Urinary bladder (tissue), 3 donors: ENCODE measurements at regions not wholly inside any gene's neighbourhood (a gene's known extent, or its start where the extent isn't known, plus 50 kb on each side); places are given as distances from the start of the nearest gene placed in this dataset.
"Not testable (repeated sequence)": the region's sequence is repeated elsewhere in the genome, so short reads cannot be mapped to it uniquely, and the experiment has no call there.

Source experiments
- DNase-seq: peaks from one replicate; pipeline ENCODE4 v3.0.0-alpha.2; 2015; ENCODE audit errors: extremely low spot score
- H3K27ac ChIP-seq: one replicate; pipeline ENCODE4 v1.5.1; 2013; ENCODE audit warnings: low read depth, mild to moderate bottlenecking, moderate library complexity
- H3K36me3 ChIP-seq: one replicate; pipeline ENCODE4 v1.6.1; 2013; ENCODE audit warnings: mild to moderate bottlenecking, moderate library complexity; ENCODE audit not compliant: insufficient read depth
- H3K4me1 ChIP-seq: one replicate; pipeline ENCODE4 v1.6.1; 2013; ENCODE audit warnings: mild to moderate bottlenecking, moderate library complexity; ENCODE audit not compliant: insufficient read depth
- H3K4me3 ChIP-seq: one replicate; pipeline ENCODE4 v1.5.1; 2013; ENCODE audit warnings: low read depth, low read length
- WGBS: extraction: QIAGEN DNeasy Blood & Tissue Kit; methylation state at CpG from one replicate; pipeline ENCODE4 v1.1.7; 2013; 5-methylcytosine and 5-hydroxymethylcytosine counted together
- donor health status: healthy with polysubstance abuse.
- donor health status: healthy.

DNA sequence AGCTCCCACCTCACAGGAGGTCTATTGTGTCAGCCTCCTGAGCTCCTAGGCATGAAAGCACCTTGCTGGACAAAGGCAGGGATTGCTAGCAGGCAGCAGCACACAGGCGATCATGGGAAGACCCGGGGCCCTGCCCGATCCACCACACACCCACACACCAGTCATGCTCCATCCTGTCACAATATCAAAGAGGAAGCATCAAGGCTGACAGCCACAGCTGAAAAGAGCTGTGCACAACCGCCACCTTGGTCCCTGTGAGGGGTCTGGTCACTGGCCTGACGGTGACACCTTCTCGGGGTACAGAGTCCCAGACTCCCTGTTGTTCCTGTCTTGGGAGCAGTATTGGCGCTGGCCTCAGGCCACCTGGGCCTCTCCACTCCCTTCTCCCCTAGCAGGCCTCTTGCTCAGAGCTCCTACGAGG is 89.7 kb upstream of the RET start:
- Histone ChIP-seq H3K4me1 (no peaks in the 10 kb centered on the region), H3K36me3 (no peaks in the 10 kb centered on the region), H3K4me3 (no peak overlapping the region), H3K27ac (no peak overlapping the region)
- 78% methylated on average over 8 of the region's 8 CpGs for WGBS
- DNase-seq: no peak

DNA sequence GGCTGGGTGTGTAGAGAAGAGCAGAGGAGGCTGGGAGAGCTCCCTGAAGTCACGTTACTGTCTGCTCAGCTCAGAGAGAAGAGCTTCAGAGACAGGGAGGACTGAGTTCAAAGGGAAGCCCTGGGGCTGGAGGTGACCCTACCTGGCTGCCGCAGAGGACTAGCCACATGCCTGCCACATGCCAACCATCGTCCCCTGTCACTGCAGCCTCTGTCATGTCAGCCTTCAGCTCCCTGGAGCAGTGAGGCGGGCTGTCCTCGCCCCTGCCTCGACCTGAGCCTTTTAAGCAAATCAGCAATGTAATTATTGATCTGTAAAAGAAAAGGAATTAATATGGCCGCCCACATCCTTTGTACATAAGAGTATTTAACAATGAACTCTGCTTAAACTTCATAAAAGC is 89.3 kb upstream of the RET start:
- Histone ChIP-seq H3K36me3 (no peaks in the 10 kb centered on the region), H3K4me1 (no peaks in the 10 kb centered on the region), H3K4me3 (no peak overlapping the region), H3K27ac (no peak overlapping the region)
- WGBS: 83% methylated on average over 7 of the region's 7 CpGs
- DNase-seq: no peak

DNA sequence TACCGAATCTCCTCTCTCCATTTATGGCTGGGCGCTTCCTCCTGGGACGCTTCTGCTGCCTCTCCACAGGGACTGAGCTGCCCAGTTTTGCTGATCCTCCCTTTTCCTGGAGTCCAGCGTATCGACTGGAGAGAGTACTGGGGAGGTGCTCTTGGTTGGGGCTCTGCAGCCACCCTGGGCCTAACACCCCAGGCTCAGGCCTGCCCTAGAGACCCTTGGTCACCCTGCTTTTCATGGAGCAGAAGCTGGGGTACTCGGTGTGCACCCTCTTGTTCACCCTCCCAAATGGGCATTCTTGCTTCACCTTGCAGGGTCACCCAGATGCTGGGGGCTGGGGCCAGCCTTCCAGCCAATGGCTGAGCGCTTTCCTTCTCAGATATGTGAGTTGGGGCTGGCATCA is 88.8 kb upstream of the RET start:
- no peaks in the 10 kb centered on the region for H3K36me3 ChIP-seq
- no peak overlapping the region for H3K4me3 ChIP-seq
- DNase-seq: no peak
- no peaks in the 10 kb centered on the region for H3K4me1 ChIP-seq
- no peak overlapping the region for H3K27ac ChIP-seq
- WGBS: 78% methylated on average over 7 of the region's 7 CpGs

DNA sequence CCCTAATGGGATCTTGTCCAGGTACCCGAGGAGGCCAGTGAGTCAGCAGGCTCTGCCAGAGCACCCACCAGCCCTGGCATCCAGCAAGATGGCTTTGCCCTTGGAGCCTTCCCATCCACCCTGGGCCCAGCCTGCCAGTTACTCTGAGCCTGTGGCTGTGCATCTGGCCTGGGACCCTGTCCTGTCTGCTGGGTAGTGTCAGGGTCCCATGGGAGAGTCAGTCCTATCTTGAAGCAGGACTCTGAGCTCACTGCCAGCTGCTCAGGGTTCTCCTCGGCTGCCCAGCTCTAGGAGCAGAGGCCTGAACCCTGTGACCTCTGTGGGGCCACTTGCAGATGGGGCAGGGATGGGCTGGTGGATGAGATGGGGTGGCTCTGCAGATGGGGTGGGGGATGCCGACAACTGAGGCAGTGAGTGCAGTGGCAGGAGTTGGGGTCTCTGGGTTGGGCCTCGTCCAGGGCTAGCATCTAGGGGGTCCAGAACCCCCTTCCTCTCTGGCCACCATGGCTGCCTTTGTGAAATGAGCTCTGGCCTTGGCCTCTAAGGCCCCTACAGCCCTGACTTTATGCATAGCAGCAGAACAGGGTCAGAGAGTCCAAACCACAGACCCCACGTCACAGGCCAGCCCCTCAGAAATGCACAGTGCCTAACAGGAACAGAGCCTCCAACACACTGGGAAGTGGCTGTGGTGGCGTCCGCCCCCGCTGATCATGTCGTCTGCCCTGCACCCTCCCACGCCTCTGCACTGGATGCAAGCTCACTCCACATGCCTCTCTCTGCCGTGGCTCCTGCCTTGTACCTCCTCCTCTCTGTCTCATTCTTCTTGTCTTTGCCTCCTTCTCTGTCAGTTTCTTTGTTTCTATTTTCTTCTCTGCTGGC is 88.1 kb upstream of the RET start:
- no peak overlapping the region for H3K4me3 ChIP-seq
- 74% methylated on average over 11 of the region's 11 CpGs for WGBS
- H3K27ac ChIP-seq: no peak overlapping the region
- no peaks in the 10 kb centered on the region for H3K36me3 ChIP-seq
- no peaks in the 10 kb centered on the region for H3K4me1 ChIP-seq
- no peak for DNase-seq

DNA sequence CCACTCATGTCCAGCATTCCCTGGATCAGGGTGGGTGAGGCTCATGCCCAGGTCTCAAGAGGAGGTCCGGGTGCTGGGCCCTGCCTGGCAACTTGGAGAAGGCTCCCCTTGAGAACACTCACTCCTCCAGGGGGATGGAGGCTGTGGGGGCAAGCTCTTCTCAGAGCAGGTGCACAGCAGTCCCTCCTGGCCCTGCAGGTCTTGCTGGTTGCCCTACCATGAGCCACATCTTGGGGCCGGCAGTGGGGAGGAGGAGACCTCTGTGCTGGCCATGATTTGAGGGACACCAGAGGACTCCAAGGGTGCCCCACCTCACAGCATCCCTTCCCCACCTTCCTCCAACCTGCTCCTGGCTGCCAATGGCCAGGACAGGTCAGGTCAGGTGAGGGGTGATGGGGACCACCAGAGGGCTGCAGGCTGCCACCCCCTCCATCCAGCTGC is 87.4 kb upstream of the RET start:
- WGBS: 87% methylated on average over 2 of the region's 2 CpGs
- no peak overlapping the region for H3K4me3 ChIP-seq
- H3K27ac ChIP-seq: no peak overlapping the region
- no peaks in the 10 kb centered on the region for H3K36me3 ChIP-seq
- DNase-seq: no peak
- no peaks in the 10 kb centered on the region for H3K4me1 ChIP-seq

DNA sequence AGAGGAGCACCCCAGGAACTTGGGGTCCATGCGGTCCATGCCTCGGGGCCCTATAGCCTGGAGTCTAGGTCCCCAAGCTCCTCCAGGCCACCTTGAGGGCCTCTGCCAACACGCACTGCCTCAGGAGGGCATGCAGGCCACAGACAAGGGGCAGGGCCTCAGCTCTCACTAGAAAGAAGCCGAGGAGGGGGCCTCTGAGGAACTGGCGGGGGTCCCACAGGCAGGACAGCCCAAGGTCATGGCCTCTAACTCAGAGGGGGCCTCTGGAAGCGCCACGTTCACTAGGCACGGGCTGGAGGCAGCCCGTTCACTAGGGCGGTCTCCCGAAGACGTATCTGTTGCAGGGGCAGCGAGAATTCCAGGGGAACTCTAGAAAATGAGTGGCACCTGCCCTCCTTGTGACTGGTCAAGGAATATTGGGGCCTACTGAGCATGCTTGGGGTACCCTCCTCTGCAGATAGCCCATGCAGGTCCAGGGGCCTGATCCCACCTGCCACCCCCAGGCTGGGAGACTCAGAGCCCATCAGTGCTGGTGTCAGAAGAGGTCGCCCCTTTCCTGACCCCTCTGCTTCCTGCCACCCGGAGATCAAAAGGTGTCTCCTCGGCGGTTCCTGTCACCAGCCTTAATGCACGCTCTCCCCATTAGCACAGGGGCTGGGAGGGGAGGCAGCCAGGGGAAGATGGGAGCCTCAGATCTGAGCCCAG is 86.7 kb upstream of the RET start:
- 68% methylated on average over 18 of the region's 18 CpGs for WGBS
- Histone ChIP-seq H3K4me1 (no peaks in the 10 kb centered on the region), H3K36me3 (no peaks in the 10 kb centered on the region), H3K27ac (no peak overlapping the region), H3K4me3 (no peak overlapping the region)
- DNase-seq: no peak

DNA sequence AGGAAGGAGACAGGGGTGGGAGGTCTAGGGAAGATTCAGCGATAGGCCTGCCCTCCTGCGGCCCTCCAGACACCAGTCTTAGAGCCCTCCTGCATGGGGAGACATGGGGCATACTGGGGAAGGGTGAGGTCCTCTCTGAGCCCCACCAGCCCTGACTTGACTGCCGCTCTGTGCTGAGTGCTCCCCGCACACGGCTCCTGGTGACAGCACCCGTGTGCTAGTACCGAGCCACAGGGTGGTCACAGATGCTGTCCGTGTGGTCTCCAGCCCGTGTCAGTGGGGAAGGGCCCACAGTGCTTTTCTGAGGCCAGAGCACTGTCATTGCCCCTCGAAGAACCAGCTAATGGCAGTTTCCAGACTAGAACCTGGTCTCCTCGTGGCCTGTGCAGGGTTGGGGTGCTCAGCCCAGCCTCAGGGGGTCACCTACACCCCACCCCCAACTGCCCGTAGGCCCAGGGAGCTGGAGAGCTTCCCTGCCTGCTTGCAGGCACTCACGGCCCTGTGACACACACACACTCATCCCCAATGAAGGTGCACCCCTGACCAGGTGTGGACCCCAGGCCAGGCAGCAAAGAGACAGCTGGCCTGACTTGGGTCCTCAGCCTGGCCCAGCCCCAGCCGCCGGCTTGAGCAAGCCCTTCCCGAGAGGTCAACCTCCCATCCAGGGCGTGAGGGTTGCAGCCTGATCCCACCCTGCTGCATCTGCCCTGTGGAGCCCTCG is 86.0 kb upstream of the RET start:
- no peak for DNase-seq
- WGBS: 80% methylated on average over 18 of the region's 18 CpGs
- no peaks in the 10 kb centered on the region for H3K36me3 ChIP-seq
- no peak overlapping the region for H3K4me3 ChIP-seq
- H3K4me1 ChIP-seq: no peaks in the 10 kb centered on the region
- H3K27ac ChIP-seq: no peak overlapping the region

DNA sequence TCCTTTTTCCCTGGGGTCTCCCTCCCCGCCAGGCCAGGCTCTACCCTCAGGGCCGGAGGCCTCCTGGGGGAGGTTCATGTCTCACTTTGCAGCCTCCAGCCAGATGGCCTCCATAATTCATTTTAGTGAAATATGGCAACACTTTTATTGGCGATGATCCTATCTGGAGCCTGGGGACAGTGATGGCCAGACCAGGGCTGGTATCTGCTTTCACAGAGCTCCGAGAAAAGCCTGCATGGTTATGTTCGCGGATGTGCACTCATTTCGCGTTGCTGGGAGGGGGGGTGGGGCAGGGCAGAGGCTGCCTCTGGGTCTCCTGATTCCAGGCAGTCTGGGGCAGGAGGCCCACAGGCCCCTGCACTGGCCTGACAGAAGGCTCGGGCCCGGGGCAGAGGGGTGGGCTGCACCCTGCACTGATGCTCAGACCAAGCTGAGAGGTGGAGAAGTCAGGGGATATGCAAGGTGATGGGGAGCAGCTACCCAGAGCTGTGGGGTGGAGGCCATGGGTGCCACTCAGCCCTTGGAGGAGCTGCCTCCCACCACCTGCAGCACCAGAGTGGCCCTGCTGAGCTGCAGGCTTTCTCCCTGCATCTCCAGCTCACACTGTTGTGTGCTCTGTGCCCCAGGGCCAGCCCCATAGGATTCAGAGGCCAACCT is 85.3 kb upstream of the RET start:
- H3K4me3 ChIP-seq: no peak overlapping the region
- DNase-seq: peak; percentile 4
- H3K36me3 ChIP-seq: no peaks in the 10 kb centered on the region
- no peaks in the 10 kb centered on the region for H3K4me1 ChIP-seq
- H3K27ac ChIP-seq: no peak overlapping the region
- WGBS: 66% methylated on average over 10 of the region's 10 CpGs

DNA sequence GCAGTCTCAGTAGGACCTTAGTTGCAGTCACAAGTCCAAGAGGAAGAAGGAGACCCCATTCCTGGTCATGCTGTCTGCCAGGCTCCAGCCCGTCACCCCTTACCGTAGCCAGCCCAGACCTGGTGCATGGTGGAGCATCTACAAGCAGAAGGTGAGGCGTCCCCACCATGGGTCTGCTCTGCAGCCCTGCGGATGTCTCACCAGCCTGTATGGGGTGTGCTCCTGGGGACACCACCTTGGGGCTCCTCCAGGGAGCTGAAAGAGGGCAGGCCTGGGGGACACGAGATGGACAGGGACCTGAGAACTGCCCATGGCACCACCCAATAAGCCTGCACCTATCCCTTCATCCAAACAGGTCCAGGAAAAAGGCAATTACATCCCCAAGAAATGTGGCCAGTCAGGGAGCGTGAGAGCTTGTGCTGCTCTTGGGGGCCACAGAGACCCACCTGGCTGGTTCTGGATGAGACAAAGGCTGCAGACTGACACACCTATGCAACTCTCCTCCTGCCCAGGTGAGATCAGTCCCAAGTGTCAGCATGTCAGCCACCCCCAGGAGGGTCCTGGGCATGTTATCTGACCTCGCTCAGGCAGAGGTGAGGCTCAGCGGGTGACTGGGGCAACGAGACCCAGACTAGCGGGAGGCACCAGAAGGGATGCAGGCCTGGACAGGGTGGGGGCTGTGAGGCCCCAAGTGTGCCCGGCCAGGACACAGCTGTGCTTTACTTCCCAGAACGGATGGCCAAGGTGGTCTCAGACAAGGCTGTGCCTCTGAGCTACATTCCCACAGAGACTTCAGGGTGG is 84.5 kb upstream of the RET start:
- H3K27ac ChIP-seq: no peak overlapping the region
- 84% methylated on average over 12 of the region's 12 CpGs for whole genome bisulfite sequencing
- H3K4me3 ChIP-seq: no peak overlapping the region
- H3K36me3 ChIP-seq: no peaks in the 10 kb centered on the region
- DNase-seq: no peak
- H3K4me1 ChIP-seq: no peaks in the 10 kb centered on the region

DNA sequence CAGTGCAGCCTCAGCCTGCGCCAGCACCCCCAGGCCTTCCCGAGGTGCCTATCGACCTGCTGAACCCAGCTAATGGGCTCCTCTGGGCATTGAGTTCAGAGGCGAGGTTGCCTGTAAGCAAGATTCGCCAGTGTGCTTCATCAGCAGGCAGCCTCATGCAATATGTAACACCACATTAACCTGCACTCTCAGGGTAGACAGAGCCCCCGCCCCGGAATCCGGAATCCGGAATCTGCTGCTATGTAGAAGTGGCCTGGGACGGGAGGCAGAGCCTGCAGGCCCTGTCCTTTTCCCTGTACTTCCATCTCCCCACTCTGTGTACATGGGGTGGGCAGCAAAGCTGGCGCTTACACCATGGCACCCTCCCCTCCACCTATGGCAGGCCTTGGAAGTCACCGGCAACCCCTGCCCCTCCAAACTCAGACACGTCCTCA is 83.9 kb upstream of the RET start:
- no peak for DNase-seq
- H3K4me1 ChIP-seq: no peaks in the 10 kb centered on the region
- 90% methylated on average over 13 of the region's 13 CpGs for WGBS
- no peak overlapping the region for H3K4me3 ChIP-seq
- H3K27ac ChIP-seq: no peak overlapping the region
- no peaks in the 10 kb centered on the region for H3K36me3 ChIP-seq

DNA sequence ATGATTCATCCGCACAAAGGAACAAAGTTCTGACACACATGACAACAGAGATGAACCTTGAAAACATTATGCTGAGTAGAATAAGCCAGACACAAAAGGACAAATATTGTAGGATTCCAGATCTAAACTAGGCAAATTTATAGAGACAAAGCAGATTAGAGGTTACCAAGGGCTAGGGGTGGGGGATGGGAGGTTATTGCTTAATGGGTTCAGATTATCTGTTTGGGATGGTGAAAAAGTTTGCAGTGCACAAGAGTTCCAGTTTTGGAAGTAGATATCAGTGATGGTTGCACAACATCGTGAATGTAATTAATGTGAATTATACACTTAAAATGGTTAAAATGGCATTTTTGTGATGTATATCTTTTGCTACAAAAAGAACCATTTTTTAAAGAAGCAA is 82.0 kb upstream of the RET start:
- WGBS: 96% methylated on average over 1 of the region's 2 CpGs
- not testable (repeated sequence) for DNase-seq, H3K27ac ChIP-seq, H3K36me3 ChIP-seq, H3K4me3 ChIP-seq, H3K4me1 ChIP-seq

DNA sequence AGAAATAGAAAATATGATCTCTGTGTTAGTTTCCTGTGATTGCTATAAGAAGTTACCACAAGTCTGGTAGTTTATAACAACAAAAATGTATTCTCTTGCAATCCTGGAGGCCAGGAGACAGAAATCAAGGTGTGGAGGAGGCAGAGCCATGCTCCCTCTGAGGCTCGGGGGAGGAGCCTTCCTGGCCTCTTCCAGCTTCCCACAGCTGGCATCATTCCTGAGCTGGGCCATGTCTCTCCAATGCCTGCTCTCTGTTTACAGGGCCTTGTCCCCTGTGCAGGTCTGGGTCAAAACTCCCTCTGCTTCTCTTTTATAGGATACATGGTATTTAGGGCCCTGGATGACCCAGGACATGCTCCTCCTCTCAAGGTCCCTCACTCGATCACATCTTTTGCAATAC is 81.3 kb upstream of the RET start:
- 70% methylated on average over 2 of the region's 2 CpGs for WGBS
- no peak overlapping the region for H3K4me3 ChIP-seq
- no peak overlapping the region for H3K27ac ChIP-seq
- H3K4me1 ChIP-seq: no peaks in the 10 kb centered on the region
- no peaks in the 10 kb centered on the region for H3K36me3 ChIP-seq
- no peak for DNase-seq

DNA sequence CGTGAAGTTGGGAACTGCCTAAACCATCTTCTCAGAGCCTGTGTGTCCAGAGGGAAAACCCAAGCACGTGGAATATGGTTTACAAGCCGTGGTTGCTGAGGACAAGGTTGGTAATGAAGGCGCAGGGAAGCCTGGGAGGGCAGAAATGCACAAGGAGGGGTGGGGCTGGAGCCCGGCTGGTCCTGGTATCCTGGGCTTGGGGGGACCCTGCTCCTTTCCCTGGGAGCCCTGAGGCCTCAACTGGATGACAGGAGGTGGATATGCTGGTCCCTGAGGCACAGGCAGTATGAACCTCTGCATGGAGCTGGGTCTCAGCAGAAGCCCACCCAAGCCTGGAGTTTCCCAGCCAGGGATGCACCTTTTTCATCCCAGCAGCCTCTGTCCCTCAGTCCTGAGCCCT is 80.3 kb upstream of the RET start:
- DNase-seq: no peak

More for the DNA sequence above, 80.3 kb upstream of the RET start:
- Histone ChIP-seq H3K36me3 (no peaks in the 10 kb centered on the region), H3K4me3 (no peak overlapping the region), H3K4me1 (no peaks in the 10 kb centered on the region), H3K27ac (no peak overlapping the region)
- WGBS: 83% methylated on average over 5 of the region's 5 CpGs
